ES-I3 (cell line): ENCODE measurements at regions not wholly inside any gene's neighbourhood (a gene's known extent, or its start where the extent isn't known, plus 50 kb on each side); places are given as distances from the start of the nearest gene placed in this dataset.

Experiments used
- H3K36me3 ChIP-seq: 2 replicates; pipeline ENCODE4 v1.6.1; 2013; ENCODE audit warnings: mild to moderate bottlenecking, low read length, control low read depth, moderate library complexity; ENCODE audit not compliant: insufficient read depth
- H3K4me1 ChIP-seq: 2 replicates; pipeline ENCODE4 v1.6.1; 2013; ENCODE audit warnings: mild to moderate bottlenecking, control low read depth, low read length; ENCODE audit not compliant: insufficient read depth
- H3K9ac ChIP-seq: 2 replicates; pipeline ENCODE4 v1.6.1; 2013; ENCODE audit warnings: low read depth, mild to moderate bottlenecking, low read length, moderate library complexity
- H3K9me3 ChIP-seq: 2 replicates; pipeline ENCODE4 v1.6.1; 2013; ENCODE audit warnings: mild to moderate bottlenecking, low read length, moderate library complexity; ENCODE audit not compliant: control insufficient read depth, insufficient read depth

DNA sequence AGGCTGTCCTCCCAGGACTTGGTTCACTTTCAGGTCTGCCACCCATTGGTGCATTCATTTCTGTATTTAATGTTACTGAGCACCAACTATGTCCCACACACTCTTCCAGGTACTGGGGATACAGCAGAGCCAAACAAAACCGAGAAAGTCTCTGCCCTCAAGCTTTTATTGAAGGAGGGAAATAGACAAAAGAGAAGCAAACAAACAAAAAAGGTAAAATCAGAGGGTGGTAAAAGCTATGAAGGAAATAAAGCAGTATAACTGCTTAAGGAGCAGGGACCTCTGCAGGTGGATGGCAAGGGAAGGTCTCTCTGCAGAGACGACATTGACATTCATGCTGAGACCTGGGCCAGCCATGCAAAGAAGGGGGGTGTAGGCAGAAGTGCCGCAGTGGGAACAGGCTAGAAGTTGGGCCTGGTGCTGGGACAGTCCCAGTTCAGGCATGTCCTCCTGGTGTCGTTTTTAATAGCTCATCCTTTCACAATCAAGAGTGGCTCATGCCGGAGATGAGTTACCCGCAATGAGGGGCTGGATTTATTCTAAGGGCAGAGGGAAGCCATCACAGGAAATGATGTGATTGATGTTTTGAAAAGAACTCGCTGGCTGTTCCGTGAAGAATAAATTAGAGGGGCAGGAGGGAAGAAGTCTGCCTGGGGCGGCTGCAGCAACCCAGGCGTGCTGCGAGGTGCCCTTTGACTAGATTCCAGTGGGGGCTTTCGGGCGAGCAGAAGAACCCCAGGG lies 72.8 kb downstream of the IRF2BPL start:
- H3K9ac ChIP-seq: peak overlapping the region; percentile 28

DNA sequence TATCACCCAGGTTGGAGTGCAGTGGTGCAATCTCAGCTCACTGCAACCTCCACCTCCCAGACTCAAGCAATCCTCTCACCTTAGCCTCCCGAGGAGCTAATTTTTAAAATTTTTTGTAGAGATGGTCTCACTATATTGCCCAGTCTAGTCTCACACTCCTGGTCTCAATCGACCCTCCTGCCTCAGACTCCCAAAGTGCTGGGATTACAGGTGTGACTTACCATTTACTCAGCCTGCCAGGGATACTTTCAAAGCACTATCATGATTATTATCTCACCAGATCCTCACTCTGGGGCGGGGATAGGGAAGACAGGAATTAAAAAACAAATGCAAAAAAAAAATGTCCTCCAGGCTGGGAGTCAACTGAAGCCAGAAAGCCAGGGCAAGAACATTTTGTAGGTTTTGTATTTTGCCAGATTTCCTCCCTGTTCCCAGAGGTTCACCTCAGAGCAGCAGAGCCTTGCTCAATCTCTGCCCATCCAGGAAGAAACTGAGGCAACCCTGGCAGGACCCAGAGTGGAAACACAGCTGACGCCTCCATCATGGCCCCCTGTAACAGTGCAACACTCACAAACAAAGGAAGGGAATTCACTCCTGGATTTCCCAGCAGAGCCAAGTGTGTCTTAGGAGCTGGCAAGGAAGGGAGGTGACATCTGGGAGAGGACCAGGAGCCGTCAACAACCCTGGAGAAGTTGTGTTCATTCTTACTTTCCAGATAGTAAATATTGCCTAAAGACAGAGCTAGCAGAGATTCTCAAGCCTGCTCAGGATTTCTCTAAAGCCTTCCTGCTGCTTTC lies 73.9 kb downstream of the IRF2BPL start:
- Histone ChIP-seq H3K36me3 (no peaks in the 10 kb centered on the region; the same call in 1 of the 2 replicates), H3K4me1 (peaks cover 48% of the 10 kb centered on the region), H3K9me3 (no peaks in the 10 kb centered on the region), H3K9ac (peak overlapping the region; percentile 29; the same call in 1 of the 2 replicates)

More for the DNA sequence above, 72.8 kb downstream of the IRF2BPL start:
- Histone ChIP-seq H3K4me1 (peaks cover 53% of the 10 kb centered on the region), H3K36me3 (no peaks in the 10 kb centered on the region; the same call in 1 of the 2 replicates), H3K9me3 (no peaks in the 10 kb centered on the region)

DNA sequence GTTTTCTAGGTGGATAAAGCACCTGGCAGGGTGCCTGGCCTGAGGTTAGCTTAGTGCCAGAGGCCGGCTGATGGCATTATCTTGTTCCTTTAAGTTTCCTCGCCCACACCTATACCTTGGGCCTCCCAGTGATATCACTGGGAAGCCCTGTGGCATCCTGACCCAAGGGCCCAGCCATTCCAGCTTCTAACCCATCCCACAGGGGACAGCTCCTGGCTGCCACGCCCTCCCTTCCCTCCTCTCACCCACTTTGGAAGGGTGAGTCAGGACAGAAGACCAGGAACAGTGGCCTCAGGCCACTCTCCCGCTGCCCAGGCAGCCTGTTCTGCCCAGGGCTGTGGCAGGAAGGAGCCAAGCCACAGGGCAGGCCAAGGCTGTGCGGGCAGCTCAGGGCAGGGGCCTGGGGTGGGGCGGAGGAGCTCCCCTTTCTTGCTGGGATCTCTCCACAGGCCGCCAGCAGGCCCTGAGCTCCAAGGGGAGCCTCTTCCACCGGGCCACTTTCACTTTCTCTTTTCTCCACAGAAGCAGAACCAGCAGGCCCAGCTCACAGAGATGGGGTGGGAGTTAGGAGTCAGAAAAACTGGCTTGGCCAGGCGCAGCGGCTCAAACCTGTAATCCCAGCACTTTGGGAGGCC lies 75.1 kb downstream of the IRF2BPL start:
- no peaks in the 10 kb centered on the region for H3K9me3 ChIP-seq
- H3K36me3 ChIP-seq: no peaks in the 10 kb centered on the region; the same call in 1 of the 2 replicates
- H3K9ac ChIP-seq: no peak overlapping the region
- H3K4me1 ChIP-seq: peaks cover 38% of the 10 kb centered on the region

DNA sequence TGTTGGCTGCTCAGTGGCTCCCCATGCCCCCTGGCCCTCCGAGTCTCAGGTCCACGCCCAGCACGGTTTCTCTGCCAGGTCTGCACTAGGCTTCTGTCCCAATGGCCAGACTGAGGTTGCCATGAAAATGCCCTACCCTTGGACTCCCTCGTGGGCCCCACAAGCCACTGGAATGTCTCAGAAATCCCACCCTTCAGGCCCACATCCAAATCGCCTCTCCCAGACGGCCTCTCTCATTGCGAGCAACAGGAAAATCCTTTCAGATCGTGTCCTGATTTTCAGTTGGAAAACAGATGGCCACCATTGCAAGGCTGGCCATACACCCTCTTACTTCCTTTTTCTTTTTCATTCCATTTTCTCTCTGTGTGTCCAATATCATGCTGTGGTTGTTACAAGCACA lies 77.3 kb downstream of the IRF2BPL start:
- no peaks in the 10 kb centered on the region; the same call in 1 of the 2 replicates for H3K36me3 ChIP-seq
- H3K4me1 ChIP-seq: peaks cover 40% of the 10 kb centered on the region
- H3K9ac ChIP-seq: no peak overlapping the region
- H3K9me3 ChIP-seq: no peaks in the 10 kb centered on the region

DNA sequence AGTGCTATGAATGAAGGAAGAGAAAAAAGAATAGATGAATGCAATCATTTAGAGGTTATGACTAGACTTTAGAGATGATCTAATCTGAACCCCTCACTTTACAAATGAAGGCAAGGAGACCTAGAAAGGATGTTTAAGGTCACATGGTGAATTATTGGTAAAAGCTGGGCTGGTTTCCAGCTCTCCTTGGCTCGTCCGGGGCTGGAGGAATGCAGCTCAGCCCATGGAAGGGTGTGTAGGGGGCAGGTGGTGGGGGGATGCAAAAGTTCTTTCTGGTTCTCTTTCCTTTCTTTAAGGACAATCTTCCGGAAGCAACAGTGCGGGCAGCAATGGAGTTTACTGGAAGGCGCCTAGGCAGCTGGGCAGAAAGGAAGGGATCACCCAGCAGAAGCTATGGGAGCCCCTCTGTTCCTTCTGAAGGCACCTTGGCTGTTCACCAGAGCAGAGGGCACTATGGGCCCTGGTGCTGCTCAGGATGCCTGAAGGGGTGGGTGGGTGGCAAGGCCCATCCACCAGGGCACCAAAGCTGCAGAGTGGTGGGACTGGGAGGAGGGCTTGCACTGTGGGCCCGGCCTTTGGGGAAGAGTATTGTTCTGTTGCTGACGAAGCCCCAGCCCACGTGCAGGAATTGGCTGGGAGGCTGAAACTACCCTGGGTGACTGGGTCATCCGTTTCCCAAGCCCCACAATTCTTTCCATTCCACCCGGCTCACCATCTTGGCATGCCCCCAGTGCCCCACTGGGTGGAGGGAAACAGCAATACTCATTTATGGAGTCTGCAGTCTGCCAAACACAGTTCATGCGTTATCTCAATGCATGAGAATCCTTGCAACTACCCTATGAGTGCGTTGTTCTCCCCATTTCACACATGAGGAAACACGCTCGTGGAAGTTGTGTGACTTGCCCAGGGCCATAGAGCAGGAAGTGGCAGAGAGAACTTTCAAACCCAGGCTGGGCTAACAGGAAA lies 78.2 kb downstream of the IRF2BPL start:
- Histone ChIP-seq H3K4me1 (peaks cover 36% of the 10 kb centered on the region), H3K9ac (no peak overlapping the region), H3K36me3 (no peaks in the 10 kb centered on the region; the same call in 1 of the 2 replicates), H3K9me3 (no peaks in the 10 kb centered on the region)

DNA sequence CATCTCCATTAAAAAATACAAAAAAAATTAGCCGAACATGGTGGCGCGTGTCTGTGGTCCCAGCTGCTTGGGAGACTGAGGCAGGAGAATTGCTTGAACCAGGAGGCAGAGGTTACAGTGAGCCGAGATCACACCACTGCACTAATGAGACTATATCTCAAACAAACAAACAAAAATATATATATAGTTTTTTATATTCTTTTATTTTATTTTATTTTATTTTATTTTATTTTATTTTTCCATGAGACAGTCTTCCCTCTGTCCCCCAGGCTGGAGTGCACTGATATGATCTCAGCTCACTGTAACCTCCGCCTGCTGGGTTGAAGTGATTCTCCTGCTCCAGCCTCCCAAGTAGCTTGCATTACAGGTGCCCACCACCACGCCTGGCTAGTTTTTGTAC lies 79.5 kb downstream of the IRF2BPL start:
- Histone ChIP-seq H3K9me3 (no peaks in the 10 kb centered on the region), H3K4me1 (peaks cover 24% of the 10 kb centered on the region), H3K9ac (no peak overlapping the region), H3K36me3 (no peaks in the 10 kb centered on the region; the same call in 1 of the 2 replicates)

DNA sequence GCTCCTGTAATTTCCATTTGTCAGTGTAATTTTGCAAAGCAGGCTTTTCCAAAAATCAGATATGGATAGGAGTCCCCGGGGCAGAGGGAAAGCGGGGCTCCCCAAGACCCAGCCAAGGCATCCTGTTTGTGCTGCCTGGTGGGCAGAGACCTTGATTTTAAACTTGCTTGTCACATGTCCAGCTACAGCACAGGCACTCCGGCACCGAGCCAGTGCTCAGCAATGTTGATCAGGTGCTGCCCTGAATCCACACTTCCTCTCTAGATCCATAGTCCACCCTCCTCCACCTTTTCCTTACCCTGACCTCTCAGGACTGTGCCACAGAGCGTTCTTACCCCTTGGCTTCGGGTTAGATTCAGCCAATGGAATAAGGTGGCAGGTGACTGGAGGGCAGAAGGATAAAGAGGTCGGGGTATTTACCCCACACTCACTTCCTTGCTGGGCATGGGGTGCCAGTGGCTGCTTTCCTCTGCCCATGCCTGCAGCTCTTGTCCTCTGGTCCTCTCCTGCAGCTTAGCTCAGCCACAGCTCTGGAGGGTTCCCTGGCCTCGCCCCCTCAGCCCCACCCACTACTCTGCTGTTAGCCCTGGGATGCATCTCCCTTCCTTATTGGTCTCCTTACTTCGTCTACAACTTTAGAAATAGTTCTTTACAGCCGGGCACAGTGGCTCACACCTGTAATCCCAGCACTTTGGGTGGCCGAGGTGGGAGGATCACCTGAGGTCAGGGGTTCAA lies 80.1 kb downstream of the IRF2BPL start:
- H3K9ac ChIP-seq: 0 out of 2 replicates have a peak overlapping the region, but pooled peaks have one; percentile 19
- no peaks in the 10 kb centered on the region; the same call in 1 of the 2 replicates for H3K36me3 ChIP-seq
- H3K4me1 ChIP-seq: peaks cover 19% of the 10 kb centered on the region
- H3K9me3 ChIP-seq: no peaks in the 10 kb centered on the region

DNA sequence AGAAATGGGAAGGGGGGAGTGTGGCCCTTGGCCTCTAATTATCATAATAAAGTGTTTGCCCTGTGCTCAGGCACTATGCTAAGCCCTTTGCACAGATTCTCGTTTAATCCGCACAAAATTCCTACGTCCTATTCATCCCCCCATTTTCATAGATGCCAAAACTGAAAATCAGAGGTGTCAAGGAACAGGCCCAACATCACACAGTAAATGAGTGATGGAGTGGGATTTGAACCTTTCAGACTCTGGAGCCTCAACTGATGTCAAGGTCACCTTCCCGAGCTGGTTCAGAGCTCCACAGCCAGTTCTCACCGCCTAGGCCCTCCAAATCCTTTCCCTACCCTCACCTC lies 80.7 kb downstream of the IRF2BPL start:
- Histone ChIP-seq H3K9ac (peak overlapping the region; percentile 19; the same call in 1 of the 2 replicates), H3K36me3 (no peaks in the 10 kb centered on the region; the same call in 1 of the 2 replicates), H3K4me1 (peaks cover 17% of the 10 kb centered on the region), H3K9me3 (no peaks in the 10 kb centered on the region)

DNA sequence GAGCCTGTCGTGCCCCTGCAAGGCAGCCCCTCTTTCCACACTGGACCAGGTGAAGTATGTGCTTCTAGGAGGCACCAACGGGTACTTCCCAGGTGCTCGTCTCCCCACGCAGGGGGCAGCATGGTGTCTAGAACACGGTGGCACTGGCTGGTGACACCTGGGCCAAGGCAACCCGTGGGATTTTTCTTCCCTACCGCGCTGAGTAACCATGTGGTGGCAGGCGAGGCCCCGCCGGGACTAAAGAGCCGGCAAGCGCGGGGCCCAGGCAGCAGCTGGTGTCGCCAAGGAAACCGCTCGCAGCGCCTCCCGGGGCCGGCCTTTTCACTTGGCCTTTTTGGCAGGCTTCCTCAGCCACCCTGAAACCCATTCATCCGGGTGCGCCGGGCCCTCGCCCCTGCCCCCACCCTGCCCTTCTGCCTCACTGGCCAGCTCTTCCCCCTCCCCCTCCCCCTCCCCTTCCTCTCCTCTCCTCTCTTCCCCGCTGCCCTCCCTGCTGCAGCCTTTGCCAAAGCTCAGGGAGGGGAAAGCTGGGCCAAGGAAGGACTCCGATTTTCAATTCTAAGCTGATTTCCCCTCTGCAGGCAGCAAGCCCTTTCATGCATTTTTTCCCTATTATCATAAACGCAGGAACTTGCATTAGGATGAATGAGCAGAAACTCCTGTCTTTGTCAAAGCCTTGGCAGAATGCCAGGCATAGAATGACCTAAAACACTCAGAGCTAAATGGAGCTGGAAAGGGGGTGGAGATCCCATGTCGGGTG lies 81.2 kb downstream of the IRF2BPL start:
- Histone ChIP-seq H3K36me3 (no peaks in the 10 kb centered on the region), H3K4me1 (peaks cover 19% of the 10 kb centered on the region), H3K9ac (peak overlapping the region; percentile 35), H3K9me3 (no peaks in the 10 kb centered on the region)

DNA sequence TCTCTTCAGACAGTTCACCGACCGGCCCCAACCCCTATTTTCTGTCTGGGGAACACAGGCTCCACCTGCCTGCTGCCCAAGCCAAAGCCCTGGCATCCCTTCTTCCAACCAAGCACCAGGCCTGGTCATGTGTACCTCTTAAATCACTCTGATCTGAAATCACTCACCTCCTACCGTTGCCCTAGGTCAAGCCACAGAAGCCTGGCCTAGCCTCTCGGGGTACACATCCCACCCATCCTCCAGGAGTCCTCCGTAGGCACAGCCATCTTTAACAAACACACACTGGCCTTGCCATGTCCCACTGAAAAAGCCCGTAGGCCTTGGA lies 81.8 kb downstream of the IRF2BPL start:
- peaks cover 24% of the 10 kb centered on the region for H3K4me1 ChIP-seq

DNA sequence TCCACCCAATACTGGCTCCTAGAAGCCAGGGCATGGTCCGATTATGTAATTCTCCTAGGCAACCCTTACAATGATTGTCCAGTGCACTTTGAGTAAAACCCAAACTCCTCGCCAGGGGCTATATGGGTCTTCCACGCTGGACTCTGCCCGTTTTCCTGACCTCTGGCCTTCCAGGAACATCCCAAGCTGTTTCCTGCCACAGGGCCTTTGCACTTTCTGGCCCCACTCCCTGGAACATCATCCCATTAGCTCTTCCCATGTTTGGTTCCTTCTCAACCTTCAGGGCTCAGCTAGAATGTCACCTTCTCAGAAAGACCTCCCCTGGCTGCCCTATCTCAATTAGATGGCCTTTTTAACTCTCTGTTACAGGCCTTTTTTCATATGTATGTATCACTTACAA lies 85.4 kb downstream of the IRF2BPL start:
- Histone ChIP-seq H3K4me1 (peaks cover 27% of the 10 kb centered on the region), H3K9me3 (no peaks in the 10 kb centered on the region), H3K36me3 (no peaks in the 10 kb centered on the region), H3K9ac (no peak overlapping the region)

More for the DNA sequence above, 81.8 kb downstream of the IRF2BPL start:
- no peaks in the 10 kb centered on the region for H3K36me3 ChIP-seq
- peak overlapping the region; percentile 35; the same call in 1 of the 2 replicates for H3K9ac ChIP-seq
- H3K9me3 ChIP-seq: no peaks in the 10 kb centered on the region

DNA sequence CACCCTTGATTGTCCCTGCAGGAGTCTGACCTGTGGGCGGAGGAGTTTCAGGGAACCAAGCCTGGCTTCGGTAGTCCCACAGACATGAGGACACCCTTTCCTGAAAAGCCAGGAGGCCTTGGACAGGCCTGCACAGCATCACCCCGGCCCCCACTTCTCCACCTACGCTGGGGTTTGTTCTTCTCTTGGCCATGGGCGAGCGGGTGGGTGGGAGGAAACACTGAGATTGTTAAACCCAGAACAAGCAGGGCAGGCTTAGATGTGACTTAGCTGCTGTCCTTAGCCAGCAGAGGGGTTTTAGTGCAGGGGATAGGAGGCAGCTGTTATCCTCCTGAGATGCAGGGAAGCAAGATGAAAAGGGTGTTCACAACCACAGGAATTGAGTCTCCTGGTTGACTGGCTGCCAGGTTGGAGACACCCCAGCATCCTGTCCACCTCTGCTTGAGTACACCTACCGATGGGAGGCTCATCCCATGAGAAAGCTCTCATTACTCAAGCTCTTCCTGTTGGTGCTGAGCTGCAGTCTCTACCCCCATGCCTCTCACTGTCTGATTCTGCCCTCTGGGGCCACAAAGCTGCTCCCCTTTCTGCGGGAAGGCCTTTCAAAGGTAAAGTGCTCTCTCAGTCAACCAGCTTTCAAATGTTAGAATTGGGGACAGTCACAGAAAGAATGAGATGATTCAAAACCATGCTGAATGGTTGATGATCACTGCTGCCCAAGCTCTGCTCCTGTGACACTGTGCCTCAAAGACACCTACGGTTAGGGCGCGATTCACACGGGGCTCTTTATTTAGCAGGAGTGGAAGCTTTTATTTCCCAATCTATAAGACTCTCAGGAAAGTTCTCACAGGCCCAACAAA lies 86.3 kb downstream of the IRF2BPL start:
- H3K9ac ChIP-seq: no peak overlapping the region
- no peaks in the 10 kb centered on the region for H3K36me3 ChIP-seq
- peaks cover 29% of the 10 kb centered on the region for H3K4me1 ChIP-seq
- no peaks in the 10 kb centered on the region for H3K9me3 ChIP-seq
